Neural crest cell (in vitro differentiated cells): ENCODE measurements at regions not wholly inside any gene's neighbourhood (a gene's known extent, or its start where the extent isn't known, plus 50 kb on each side); places are given as distances from the start of the nearest gene placed in this dataset.

Experiments used
- DNase-seq: peaks from one replicate; pipeline ENCODE4 v3.0.0; 2021; ENCODE audit warnings: low read depth, mixed read lengths, low spot score
- H3K27ac Mint-ChIP-seq: one replicate; pipeline ENCODE4 v1.8.0; 2021; ENCODE audit warnings: mild to moderate bottlenecking, mixed read lengths; ENCODE audit not compliant: unreplicated experiment
- H3K27me3 Mint-ChIP-seq: 2 replicates; pipeline ENCODE4 v1.8.0; 2021; ENCODE audit warnings: low read depth, mild to moderate bottlenecking, mixed read lengths
- H3K36me3 Mint-ChIP-seq: 2 replicates; pipeline ENCODE4 v1.8.0; 2021; ENCODE audit warnings: low read depth, mild to moderate bottlenecking, mixed read lengths
- H3K4me1 Mint-ChIP-seq: 2 replicates; pipeline ENCODE4 v1.8.0; 2021; ENCODE audit warnings: mixed read lengths
- H3K4me3 Mint-ChIP-seq: one replicate; pipeline ENCODE4 v1.8.0; 2021; ENCODE audit warnings: mild to moderate bottlenecking, mixed read lengths
- H3K9me3 Mint-ChIP-seq: 2 replicates; pipeline ENCODE4 v1.8.0; 2021; ENCODE audit warnings: mixed read lengths
- CTCF ChIP-seq: fragments of 200-600 bp; sonication (generic); conservative IDR thresholded peaks from 2 replicates; pipeline ENCODE4 v1.5.0; 2021; ENCODE audit warnings: antibody characterized with exemption, mild to moderate bottlenecking

GRCh38 chr3:116951610-116952009, 242.0 kb downstream of the TUSC7 start:
- H3K36me3 Mint-ChIP-seq = no peaks in the 10 kb centered on the region
- no peaks in the 10 kb centered on the region for H3K27me3 Mint-ChIP-seq
- H3K4me1 Mint-ChIP-seq = peaks cover 4% of the 10 kb centered on the region
- DNase-seq = no peak
- TF ChIP-seq CTCF = no peak
- no peak overlapping the region for H3K4me3 Mint-ChIP-seq
- H3K9me3 Mint-ChIP-seq = no peaks in the 10 kb centered on the region
- H3K27ac Mint-ChIP-seq = no peak overlapping the region

- no peak for DNase-seq
- Mint-ChIP-seq H3K9me3 (no peaks in the 10 kb centered on the region), H3K27me3 (no peaks in the 10 kb centered on the region), H3K4me3 (no peak overlapping the region), H3K4me1 (no peaks in the 10 kb centered on the region), H3K36me3 (no peaks in the 10 kb centered on the region), H3K27ac (no peak overlapping the region)
- no peak for TF ChIP-seq CTCF
Observed at GRCh38 chr3:116958291-116958690, 248.7 kb downstream of the TUSC7 start.

- Mint-ChIP-seq H3K4me1 (no peaks in the 10 kb centered on the region), H3K4me3 (no peak overlapping the region), H3K36me3 (no peaks in the 10 kb centered on the region), H3K9me3 (no peaks in the 10 kb centered on the region), H3K27ac (no peak overlapping the region), H3K27me3 (no peaks in the 10 kb centered on the region)
- DNase-seq = no peak
- TF ChIP-seq CTCF = no peak
Observed at GRCh38 chr3:116961106-116961505, 251.5 kb downstream of the TUSC7 start.

- no peak for TF ChIP-seq CTCF
- H3K4me1 Mint-ChIP-seq = no peaks in the 10 kb centered on the region
- H3K27me3 Mint-ChIP-seq = no peaks in the 10 kb centered on the region
- H3K27ac Mint-ChIP-seq = no peak overlapping the region
- H3K36me3 Mint-ChIP-seq = no peaks in the 10 kb centered on the region
- DNase-seq = no peak
- H3K4me3 Mint-ChIP-seq = no peak overlapping the region
- no peaks in the 10 kb centered on the region for H3K9me3 Mint-ChIP-seq
Observed at GRCh38 chr3:116963802-116964201, 254.2 kb downstream of the TUSC7 start.

- no peaks in the 10 kb centered on the region for H3K9me3 Mint-ChIP-seq
- no peak for TF ChIP-seq CTCF
- DNase-seq = no peak
- H3K36me3 Mint-ChIP-seq = no peaks in the 10 kb centered on the region
- no peaks in the 10 kb centered on the region for H3K27me3 Mint-ChIP-seq
- no peak overlapping the region for H3K27ac Mint-ChIP-seq
- no peak overlapping the region for H3K4me3 Mint-ChIP-seq
- H3K4me1 Mint-ChIP-seq = no peaks in the 10 kb centered on the region
Observed at GRCh38 chr3:116966649-116967048, 257.1 kb downstream of the TUSC7 start.

- Mint-ChIP-seq H3K4me1 (no peaks in the 10 kb centered on the region), H3K27ac (no peak overlapping the region), H3K4me3 (no peak overlapping the region), H3K27me3 (no peaks in the 10 kb centered on the region), H3K9me3 (no peaks in the 10 kb centered on the region), H3K36me3 (no peaks in the 10 kb centered on the region)
- TF ChIP-seq CTCF = no peak
- no peak for DNase-seq
Observed at GRCh38 chr3:116969135-116969534, 259.6 kb downstream of the TUSC7 start.
